ENCODE measurements at regions not wholly inside any gene's neighbourhood (a gene's known extent, or its start where the extent isn't known, plus 50 kb on each side); places are given as distances from the start of the nearest gene placed in this dataset.

DNA sequence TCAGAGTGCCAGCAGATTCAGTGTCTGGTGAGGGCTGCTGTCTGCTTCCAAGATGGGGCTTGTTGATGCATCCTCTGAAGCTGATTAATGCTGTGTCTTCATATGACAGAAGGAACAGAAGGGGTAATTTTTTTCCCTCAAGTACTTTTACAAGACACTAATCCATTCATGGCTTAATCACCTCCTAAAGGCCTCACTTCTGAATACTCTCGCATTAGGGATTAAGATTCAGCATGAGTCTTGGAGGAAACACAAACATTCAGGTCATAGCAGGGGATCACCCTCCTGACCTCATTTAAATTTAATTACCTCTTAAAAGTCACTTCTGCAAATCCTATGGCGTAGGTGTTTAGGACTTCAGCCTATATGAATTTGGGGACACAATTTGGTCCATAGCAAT, 1145.5 kb upstream of the PCDH10 start:
- TF ChIP-seq, protein P1, sequence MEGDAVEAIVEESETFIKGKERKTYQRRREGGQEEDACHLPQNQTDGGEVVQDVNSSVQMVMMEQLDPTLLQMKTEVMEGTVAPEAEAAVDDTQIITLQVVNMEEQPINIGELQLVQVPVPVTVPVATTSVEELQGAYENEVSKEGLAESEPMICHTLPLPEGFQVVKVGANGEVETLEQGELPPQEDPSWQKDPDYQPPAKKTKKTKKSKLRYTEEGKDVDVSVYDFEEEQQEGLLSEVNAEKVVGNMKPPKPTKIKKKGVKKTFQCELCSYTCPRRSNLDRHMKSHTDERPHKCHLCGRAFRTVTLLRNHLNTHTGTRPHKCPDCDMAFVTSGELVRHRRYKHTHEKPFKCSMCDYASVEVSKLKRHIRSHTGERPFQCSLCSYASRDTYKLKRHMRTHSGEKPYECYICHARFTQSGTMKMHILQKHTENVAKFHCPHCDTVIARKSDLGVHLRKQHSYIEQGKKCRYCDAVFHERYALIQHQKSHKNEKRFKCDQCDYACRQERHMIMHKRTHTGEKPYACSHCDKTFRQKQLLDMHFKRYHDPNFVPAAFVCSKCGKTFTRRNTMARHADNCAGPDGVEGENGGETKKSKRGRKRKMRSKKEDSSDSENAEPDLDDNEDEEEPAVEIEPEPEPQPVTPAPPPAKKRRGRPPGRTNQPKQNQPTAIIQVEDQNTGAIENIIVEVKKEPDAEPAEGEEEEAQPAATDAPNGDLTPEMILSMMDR (IDR thresholded peaks at IDR 0.05; ENCODE audit: poor library complexity): no peak
- no peak for TF ChIP-seq EZH2 (IDR thresholded peaks at IDR 0.05; ENCODE audit: borderline replicate concordance)
